HCEC 1CT (cell line): ENCODE measurements at regions not wholly inside any gene's neighbourhood (a gene's known extent, or its start where the extent isn't known, plus 50 kb on each side); places are given as distances from the start of the nearest gene placed in this dataset.

Experiments
- DNase-seq: peaks from one replicate; pipeline ENCODE4 v3.0.0-alpha.2; 2017

DNA sequence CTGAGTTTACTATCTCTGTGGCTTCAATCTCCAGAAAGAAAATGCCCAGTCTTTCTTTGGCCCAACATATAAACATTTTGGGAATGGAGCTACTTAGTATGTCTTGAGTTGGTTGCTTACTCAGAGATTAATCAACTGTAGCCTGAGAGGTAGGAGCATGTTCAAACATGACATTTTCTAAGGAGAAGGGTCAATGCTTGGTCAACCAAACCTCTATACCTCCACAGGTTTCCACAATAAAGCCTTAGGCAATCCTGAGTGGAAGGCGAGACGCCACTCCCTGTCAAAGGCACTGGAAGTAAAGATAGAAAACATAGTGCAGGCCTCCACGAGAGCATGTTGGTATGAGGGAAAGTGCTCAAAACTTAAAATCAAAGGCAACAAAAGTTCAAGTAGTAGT is 411.4 kb downstream of the KCTD16 start:
- DNase-seq: no peak

GRCh38 chr5:144581044-144581443 is 410.4 kb downstream of the KCTD16 start:
- no peak for DNase-seq

- DNase-seq: no peak
Observed at GRCh38 chr5:144577676-144578075, 407.0 kb downstream of the KCTD16 start.

- DNase-seq: no peak
Observed at GRCh38 chr5:144575736-144576135, 405.1 kb downstream of the KCTD16 start.

- peak; percentile 83 for DNase-seq
Observed at GRCh38 chr5:144567421-144567780, 396.7 kb downstream of the KCTD16 start.

- DNase-seq: peak; percentile 88
Observed at GRCh38 chr5:144566747-144567420, 396.2 kb downstream of the KCTD16 start.

- peak; percentile 80 for DNase-seq
Observed at GRCh38 chr5:144549580-144549979, 378.9 kb downstream of the KCTD16 start.

GRCh38 chr5:144548936-144549335 is 378.3 kb downstream of the KCTD16 start:
- DNase-seq: no peak

GRCh38 chr5:144547098-144547499 is 376.4 kb downstream of the KCTD16 start:
- no peak for DNase-seq

GRCh38 chr5:144538845-144539244 is 368.2 kb downstream of the KCTD16 start:
- no peak for DNase-seq
